C4-2B (cell line): ENCODE measurements at regions not wholly inside any gene's neighbourhood (a gene's known extent, or its start where the extent isn't known, plus 50 kb on each side); places are given as distances from the start of the nearest gene placed in this dataset.

Experiments used
- H3K27ac ChIP-seq: fragments of 450-650 bp; 2 replicates; pipeline ENCODE4 v1.5.1; 2017
- ZFX ChIP-seq: fragments of 450-650 bp; IDR thresholded peaks from 2 replicates; pipeline ENCODE4 v1.6.1; 2017
- TF ChIP-seq, protein P1 (sequence below): fragments of 450-650 bp; conservative IDR thresholded peaks from 2 replicates; pipeline ENCODE4 v1.5.1; 2017; ENCODE audit warnings: mild to moderate bottlenecking

- TF ChIP-seq, protein P1, sequence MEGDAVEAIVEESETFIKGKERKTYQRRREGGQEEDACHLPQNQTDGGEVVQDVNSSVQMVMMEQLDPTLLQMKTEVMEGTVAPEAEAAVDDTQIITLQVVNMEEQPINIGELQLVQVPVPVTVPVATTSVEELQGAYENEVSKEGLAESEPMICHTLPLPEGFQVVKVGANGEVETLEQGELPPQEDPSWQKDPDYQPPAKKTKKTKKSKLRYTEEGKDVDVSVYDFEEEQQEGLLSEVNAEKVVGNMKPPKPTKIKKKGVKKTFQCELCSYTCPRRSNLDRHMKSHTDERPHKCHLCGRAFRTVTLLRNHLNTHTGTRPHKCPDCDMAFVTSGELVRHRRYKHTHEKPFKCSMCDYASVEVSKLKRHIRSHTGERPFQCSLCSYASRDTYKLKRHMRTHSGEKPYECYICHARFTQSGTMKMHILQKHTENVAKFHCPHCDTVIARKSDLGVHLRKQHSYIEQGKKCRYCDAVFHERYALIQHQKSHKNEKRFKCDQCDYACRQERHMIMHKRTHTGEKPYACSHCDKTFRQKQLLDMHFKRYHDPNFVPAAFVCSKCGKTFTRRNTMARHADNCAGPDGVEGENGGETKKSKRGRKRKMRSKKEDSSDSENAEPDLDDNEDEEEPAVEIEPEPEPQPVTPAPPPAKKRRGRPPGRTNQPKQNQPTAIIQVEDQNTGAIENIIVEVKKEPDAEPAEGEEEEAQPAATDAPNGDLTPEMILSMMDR = no peak
- TF ChIP-seq ZFX = no peak
- no peak overlapping the region for H3K27ac ChIP-seq
Observed at GRCh38 chr2:64207573-64207972, 63.4 kb upstream of the PELI1 start.

GRCh38 chr2:64210816-64211215 lies 66.6 kb upstream of the PELI1 start:
- H3K27ac ChIP-seq = no peak overlapping the region
- no peak for TF ChIP-seq ZFX
- TF ChIP-seq, protein P1 = no peak

GRCh38 chr2:64211276-64211921 lies 67.2 kb upstream of the PELI1 start:
- no peak overlapping the region for H3K27ac ChIP-seq
- TF ChIP-seq ZFX = no peak
- TF ChIP-seq, protein P1 = no peak

GRCh38 chr2:64212346-64212745 lies 68.1 kb upstream of the PELI1 start:
- no peak overlapping the region for H3K27ac ChIP-seq

GRCh38 chr2:64212801-64213321 lies 68.6 kb upstream of the PELI1 start:
- TF ChIP-seq, protein P1 = no peak
- no peak for TF ChIP-seq ZFX
- H3K27ac ChIP-seq = no peak overlapping the region

More at GRCh38 chr2:64212346-64212745, 68.1 kb upstream of the PELI1 start:
- no peak for TF ChIP-seq ZFX
- TF ChIP-seq, protein P1 = no peak

- no peak overlapping the region for H3K27ac ChIP-seq
- TF ChIP-seq, protein P1 = no peak
- no peak for TF ChIP-seq ZFX
Observed at GRCh38 chr2:64213532-64214275, 69.5 kb upstream of the PELI1 start.
